A673 (cell line): ENCODE measurements at regions not wholly inside any gene's neighbourhood (a gene's known extent, or its start where the extent isn't known, plus 50 kb on each side); places are given as distances from the start of the nearest gene placed in this dataset.

Experiments
- BruUV-seq: library from RNA; stranded (reverse); fragments of 400-500 nt; replicated peaks from 2 replicates; lab custom pipeline; 2021; lab: Mats Ljungman, UMichigan
- CTCF ChIA-PET: fragments of 300-600 bp; sonication (Branson Sonifier 250); formaldehyde crosslinking; loops from one replicate; lab custom pipeline; 2022; ENCODE audit warnings: antibody characterized with exemption; lab: Charles Lee
- POLR2A ChIA-PET: fragments of 300-600 bp; sonication (Branson Sonifier 250); formaldehyde crosslinking; loops from one replicate; lab custom pipeline; 2022; ENCODE audit warnings: antibody characterized with exemption; ENCODE audit not compliant: low non-redundant PET; lab: Charles Lee
- DNase-seq: peaks from one replicate; pipeline ENCODE4 v3.0.0-alpha.2; 2015; ENCODE audit warnings: low spot score
- H3K27ac ChIP-seq: fragments of 200-600 bp; sonication (generic); 2 replicates; pipeline ENCODE4 v1.5.1; 2016; ENCODE audit warnings: mixed run types, low read depth, mild to moderate bottlenecking, mixed read lengths, antibody characterized with exemption, low read length; ENCODE audit not compliant: poor library complexity, severe bottlenecking
- H3K27me3 ChIP-seq: fragments of 200-600 bp; sonication (generic); replicated peaks from 2 replicates; pipeline ENCODE4 v1.6.1; 2017; ENCODE audit warnings: mixed run types, low read depth, mild to moderate bottlenecking, mixed read lengths, antibody characterized with exemption, low read length; ENCODE audit not compliant: insufficient read depth, poor library complexity
- H3K36me3 ChIP-seq: fragments of 200-600 bp; sonication (generic); 2 replicates; pipeline ENCODE4 v1.6.1; 2016; ENCODE audit warnings: mixed run types, mild to moderate bottlenecking, mixed read lengths, antibody characterized with exemption, low read length; ENCODE audit not compliant: insufficient read depth, poor library complexity, severe bottlenecking
- H3K4me1 ChIP-seq: fragments of 200-600 bp; sonication (generic); 2 replicates; pipeline ENCODE4 v1.6.1; 2017; ENCODE audit warnings: mixed run types, mild to moderate bottlenecking, mixed read lengths, antibody characterized with exemption, low read length; ENCODE audit not compliant: insufficient read depth, poor library complexity, severe bottlenecking
- H3K4me3 ChIP-seq: fragments of 200-600 bp; sonication (generic); 2 replicates; pipeline ENCODE4 v1.5.1; 2016; ENCODE audit warnings: low read depth, mixed run types, mild to moderate bottlenecking, mixed read lengths, low read length; ENCODE audit not compliant: poor library complexity, severe bottlenecking
- H3K9me3 ChIP-seq: fragments of 200-600 bp; sonication (generic); 2 replicates; pipeline ENCODE4 v1.6.1; 2016; ENCODE audit warnings: mixed run types, low read depth, mild to moderate bottlenecking, mixed read lengths, antibody characterized with exemption, low read length; ENCODE audit not compliant: poor library complexity, severe bottlenecking
- CTCF ChIP-seq: fragments of 300-800, 200-600 bp; sonication (generic); conservative IDR thresholded peaks from 2 replicates; pipeline ENCODE4 v1.5.1; 2017; ENCODE audit warnings: low read depth, mild to moderate bottlenecking, antibody characterized with exemption, low read length, moderate library complexity, mixed read lengths
- EZH2 ChIP-seq: fragments of 200-600 bp; sonication (generic); IDR thresholded peaks from 2 replicates; pipeline ENCODE4 v1.6.1; 2017; ENCODE audit warnings: borderline replicate concordance, low read depth, mild to moderate bottlenecking, mixed read lengths, antibody characterized with exemption, low read length; ENCODE audit not compliant: poor library complexity, severe bottlenecking
- intact Hi-C: fragments of 100-400 bp; cut with micrococcal nuclease; formaldehyde crosslinking; loops from one replicate; pipeline ENCODE4 v1.10.0; 2022; ENCODE audit not compliant: unreplicated experiment

- Histone ChIP-seq H3K4me1 (peaks cover 4% of the 10 kb centered on the region), H3K4me3 (no peak overlapping the region), H3K27ac (no peak overlapping the region), H3K9me3 (no peaks in the 10 kb centered on the region), H3K36me3 (peaks cover 35% of the 10 kb centered on the region), H3K27me3 (no peaks in the 10 kb centered on the region)
- POLR2A ChIA-PET, result no interaction called here
- no TSS peak for BruUV-seq
- no peak for DNase-seq
- CTCF ChIA-PET, result no interaction called here
- intact Hi-C loops, result no loop called here
- TF ChIP-seq CTCF (no peak), EZH2 (no peak)
These were observed 93.4 kb downstream of the ZFP64 start for GRCh38 chr20:52098186-52098585.

GRCh38 chr20:52096117-52096516 lies 95.5 kb downstream of the ZFP64 start:
- DNase-seq, result no peak
- CTCF ChIA-PET, result no interaction called here
- H3K27ac ChIP-seq, result no peak overlapping the region
- no peak overlapping the region for H3K4me3 ChIP-seq
- H3K4me1 ChIP-seq, result no peaks in the 10 kb centered on the region
- intact Hi-C loops, result no loop called here
- H3K9me3 ChIP-seq, result no peaks in the 10 kb centered on the region
- POLR2A ChIA-PET, result no interaction called here
- no peaks in the 10 kb centered on the region for H3K27me3 ChIP-seq
- H3K36me3 ChIP-seq, result peaks cover 35% of the 10 kb centered on the region
- no peak for TF ChIP-seq EZH2
- no peak for TF ChIP-seq CTCF
- BruUV-seq, result no TSS peak

DNA sequence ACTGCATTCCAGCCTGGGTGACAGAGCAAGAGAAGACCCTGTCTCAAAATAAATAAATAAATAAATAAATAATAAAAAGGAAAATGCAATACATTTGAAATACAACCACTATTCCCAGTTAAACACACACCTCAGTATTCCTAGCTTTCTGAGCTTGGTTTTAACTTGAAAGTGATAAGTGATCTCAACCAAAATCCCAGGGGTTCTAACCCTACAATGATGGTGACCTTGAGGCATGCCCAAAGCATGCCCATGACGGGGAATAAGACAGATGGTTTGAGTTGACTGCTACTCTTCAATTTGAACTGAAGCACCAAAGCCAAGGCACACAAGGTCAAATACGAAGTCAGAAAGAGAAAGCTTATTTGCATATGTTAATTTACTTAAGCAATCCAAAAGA lies 96.9 kb downstream of the ZFP64 start:
- Histone ChIP-seq H3K9me3 (no peaks in the 10 kb centered on the region), H3K4me3 (no peak overlapping the region), H3K36me3 (peaks cover 40% of the 10 kb centered on the region), H3K27me3 (no peaks in the 10 kb centered on the region), H3K4me1 (no peaks in the 10 kb centered on the region), H3K27ac (no peak overlapping the region)
- ChIA-PET POLR2A (no interaction called here), CTCF (no interaction called here)
- TF ChIP-seq EZH2 (no peak), CTCF (no peak)
- BruUV-seq, result no TSS peak
- intact Hi-C loops, result no loop called here
- DNase-seq, result no peak
